ENCODE measurements at regions not wholly inside any gene's neighbourhood (a gene's known extent, or its start where the extent isn't known, plus 50 kb on each side); places are given as distances from the start of the nearest gene placed in this dataset.

DNA sequence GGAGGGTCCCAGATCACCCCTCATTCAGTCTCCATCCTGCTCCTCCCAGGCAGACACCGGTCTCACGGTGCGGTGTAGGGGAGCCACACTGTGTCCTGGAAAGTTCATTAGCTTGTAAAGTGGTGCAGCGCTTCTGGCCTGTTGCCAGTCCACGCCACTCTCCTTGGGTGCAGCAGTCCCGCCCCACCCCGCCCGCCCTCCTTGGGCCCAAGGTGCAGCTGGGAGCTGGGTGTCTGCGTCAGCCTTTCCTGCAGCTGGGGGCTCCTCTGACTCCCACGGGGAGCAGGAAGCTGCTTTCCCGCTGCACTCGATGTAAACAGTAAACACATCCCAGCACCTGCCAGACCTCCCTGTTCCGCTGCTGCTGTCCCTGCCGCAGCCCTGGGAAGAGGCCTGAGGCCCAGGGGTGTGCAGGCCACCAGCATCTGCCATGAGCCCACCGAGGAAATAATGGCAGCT is 53.8 kb upstream of the ASB18 start:
- DNase-seq = no peak

- no peak for DNase-seq
Observed at GRCh38 chr2:236318401-236318800, 54.2 kb upstream of the ASB18 start.

- no peak for DNase-seq
Observed at GRCh38 chr2:236319036-236319435, 54.8 kb upstream of the ASB18 start.

DNA sequence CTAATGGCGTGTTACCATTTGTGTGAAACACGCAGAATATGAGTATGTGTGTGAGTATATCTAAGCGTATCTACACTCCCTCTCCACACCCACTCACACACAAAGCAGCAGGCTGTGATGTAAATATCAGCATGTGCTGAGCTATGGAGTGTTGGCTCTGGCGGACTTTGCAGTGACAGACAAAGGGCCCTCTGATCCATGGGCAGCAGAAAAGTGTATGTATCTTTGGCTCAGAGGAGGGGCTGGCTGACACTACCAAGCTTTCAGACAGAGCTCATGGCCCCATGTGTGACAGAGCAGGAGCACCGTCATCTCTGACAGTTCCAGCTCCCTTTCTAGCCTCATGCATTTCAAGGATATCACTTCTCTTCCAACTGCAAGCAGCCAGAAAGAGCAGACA is 57.2 kb upstream of the ASB18 start:
- DNase-seq = no peak

- DNase-seq = no peak
Observed at GRCh38 chr2:236333417-236334121, 69.4 kb upstream of the ASB18 start.

DNA sequence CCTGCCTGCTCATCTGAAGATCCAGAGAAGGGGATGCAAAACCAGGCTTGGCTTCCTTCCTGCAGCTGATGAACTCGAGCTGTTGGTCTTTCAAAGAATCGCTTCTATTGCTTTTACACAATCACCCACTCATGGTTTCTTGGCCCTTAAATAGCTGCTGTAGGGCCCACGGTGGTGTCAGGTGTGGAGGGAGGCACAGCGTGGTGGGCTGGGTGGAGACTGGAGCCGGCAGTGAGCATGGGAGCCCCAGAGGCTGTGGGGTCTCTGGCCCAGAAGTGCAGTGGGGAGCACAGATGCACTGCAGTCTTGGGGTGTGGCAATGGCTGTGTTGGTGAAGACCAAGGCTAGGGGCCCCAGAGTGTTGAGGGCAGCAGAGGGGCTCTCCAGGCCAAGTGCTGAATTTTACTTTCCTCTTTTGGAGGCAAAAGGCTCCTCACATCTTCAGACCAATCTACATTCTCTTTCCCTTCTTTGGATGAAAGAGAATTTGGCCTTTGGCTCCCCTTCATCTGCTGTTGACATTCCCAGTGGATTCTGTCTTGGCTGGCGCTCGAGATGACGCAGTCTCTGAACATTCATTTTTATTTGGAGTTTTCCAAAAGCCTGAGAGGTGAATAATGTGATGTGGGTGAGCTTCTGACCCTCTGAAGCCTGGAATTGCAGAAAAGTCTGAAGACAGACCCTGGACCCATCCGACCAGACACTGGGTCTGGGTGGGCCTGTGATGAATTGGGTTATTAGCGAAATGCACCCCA is 70.1 kb upstream of the ASB18 start:
- DNase-seq = no peak

GRCh38 chr2:236335696-236336574 is 71.7 kb upstream of the ASB18 start:
- no peak for DNase-seq

- no peak for DNase-seq
Observed at GRCh38 chr2:236336575-236337464, 72.6 kb upstream of the ASB18 start.

DNA sequence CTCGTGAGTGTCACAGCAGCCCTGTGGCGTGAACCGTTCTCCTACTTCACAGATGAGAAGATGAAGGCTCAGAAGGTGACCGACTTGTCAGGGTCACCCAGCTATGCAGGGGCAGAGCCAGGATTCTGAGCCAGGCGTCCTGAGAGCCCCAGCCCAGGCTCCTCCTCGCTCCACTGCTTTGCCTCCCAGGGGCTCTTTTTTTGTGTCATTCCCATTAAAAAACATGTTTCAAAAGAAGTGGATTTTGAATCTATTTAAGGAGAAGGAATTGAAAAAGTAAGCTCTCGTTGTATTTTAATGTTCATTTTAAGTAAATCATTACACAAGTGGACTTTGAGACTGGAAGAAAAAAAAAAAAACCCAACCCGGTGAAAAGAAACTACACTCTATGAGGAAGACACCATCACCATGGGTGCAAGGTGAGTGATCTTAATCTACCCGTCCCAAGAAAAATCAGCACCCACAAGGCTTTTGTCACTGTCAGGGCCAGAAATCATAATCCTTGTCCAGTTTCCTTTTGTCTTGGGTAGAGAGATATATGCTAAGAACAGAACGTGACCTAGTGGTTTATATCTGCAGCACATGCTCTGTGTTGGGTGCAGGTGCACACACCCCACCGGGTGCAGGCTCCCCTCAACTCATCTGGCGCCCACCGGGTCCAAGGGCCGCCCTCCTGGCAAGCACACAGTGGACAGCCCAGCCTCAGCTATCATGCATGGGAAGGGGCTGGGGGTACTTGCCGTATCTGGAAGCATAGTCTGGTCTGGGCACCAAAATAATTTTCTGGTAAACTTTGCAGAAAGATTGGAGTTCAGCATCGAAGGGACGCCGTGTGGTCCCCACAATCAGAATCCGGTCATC is 73.5 kb upstream of the ASB18 start:
- DNase-seq = no peak

DNA sequence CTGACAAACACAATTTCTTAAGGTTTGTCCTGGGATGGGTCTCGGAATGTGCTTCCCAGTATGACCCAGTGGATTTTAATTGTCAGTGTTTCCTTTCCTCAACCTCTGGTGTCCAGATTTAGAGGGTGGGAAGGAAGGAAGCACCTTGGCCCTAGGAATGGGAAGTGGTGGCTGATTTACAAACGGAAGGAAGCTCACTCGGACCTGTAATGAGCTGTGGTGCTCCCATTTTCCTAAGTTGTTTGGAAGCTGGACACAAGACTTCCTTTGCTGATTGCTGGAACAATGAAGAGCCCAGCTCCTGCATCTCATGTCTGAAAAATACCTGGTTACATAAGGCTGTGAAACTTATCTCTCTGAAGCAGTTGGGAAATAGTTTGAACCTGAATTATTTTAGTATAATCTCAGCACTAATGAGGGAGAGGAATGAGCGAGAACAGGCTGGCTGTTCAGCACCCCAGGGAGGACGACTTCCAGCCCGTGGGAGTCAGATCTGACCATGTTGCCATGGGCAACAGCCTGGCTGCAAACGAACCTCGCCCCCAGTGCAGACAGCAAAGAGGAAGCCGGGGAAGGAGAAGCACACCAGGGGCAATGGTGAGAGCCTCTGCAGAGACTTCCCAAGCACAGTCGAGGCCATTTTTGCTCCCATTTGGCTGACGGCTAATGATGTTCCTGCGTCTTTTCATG is 74.4 kb upstream of the ASB18 start:
- no peak for DNase-seq

GRCh38 chr2:236340251-236340650 is 76.0 kb upstream of the ASB18 start:
- DNase-seq = no peak

GRCh38 chr2:236341067-236341466 is 76.9 kb upstream of the ASB18 start:
- DNase-seq = no peak

DNA sequence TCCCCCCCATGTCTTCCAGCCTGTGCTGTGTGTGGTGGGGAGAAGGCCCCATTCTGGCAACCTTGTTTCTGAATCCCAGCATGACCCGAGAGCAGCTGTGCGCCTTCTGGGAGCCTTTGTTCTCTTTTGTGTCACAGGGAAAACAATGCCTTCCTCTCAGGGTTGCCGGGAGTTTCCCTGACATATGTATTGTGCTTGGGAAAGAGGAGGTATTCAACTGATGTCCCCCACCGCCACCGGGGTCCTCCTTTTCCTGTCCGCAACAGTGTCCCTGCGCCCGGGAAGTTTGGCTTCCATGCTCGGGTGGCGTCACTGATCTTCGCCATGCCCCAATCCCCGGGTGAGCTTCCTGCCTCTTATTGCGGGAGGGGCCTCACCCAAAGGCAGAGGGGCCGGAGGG is 77.5 kb upstream of the ASB18 start:
- no peak for DNase-seq

GRCh38 chr2:236342507-236342906 is 78.3 kb upstream of the ASB18 start:
- no peak for DNase-seq

DNA sequence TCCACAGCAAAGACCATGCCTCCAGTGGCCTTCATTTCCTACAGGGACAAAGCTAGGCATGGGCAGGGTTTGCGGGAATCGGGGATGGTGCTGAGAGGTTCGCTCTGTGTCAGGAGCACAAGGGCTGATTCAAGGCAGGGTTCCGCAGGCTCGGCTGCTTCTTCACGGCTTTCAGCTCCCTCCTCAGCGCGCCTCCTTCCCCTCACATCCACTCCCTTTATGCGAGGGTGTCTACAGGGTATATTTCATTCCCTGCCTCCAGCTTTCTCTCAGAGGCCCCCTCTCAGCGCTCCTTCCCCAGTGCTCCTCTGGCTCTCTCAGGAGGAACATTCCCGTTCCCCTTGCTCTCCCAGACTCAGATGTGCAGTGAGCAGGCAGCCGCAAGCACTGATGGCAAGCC is 78.7 kb upstream of the ASB18 start:
- no peak for DNase-seq

GRCh38 chr2:236343400-236344161 is 79.4 kb upstream of the ASB18 start:
- DNase-seq = peak; percentile 65

- no peak for DNase-seq
Observed at GRCh38 chr2:236344446-236344845, 80.2 kb upstream of the ASB18 start.

- DNase-seq = no peak
Observed at GRCh38 chr2:236345081-236345714, 81.0 kb upstream of the ASB18 start.

DNA sequence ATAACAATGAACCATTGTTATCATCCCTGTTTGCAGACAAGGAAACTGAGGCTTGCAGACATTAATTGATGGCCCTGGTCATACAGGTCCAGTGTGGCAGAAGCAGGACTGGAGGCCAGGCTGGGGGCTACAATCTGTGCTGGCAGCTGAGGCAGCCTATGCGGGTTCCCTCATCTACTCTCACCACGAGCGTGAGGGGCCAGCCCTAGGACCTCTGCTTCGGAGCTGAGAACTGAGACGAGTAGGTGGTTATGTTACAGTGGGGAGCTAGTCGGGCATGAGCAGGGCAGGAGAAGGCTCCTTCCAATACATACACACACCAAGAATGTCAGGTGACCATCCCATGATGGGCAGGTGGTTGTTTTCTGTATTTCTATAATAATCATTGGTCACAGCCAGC is 82.2 kb upstream of the ASB18 start:
- DNase-seq = no peak

GRCh38 chr2:236348279-236348678 is 84.1 kb upstream of the ASB18 start:
- no peak for DNase-seq
